OCI-LY1 (cell line): ENCODE measurements at regions not wholly inside any gene's neighbourhood (a gene's known extent, or its start where the extent isn't known, plus 50 kb on each side); places are given as distances from the start of the nearest gene placed in this dataset.

Experiments used
- EZH2 ChIP-seq: fragments of 200-600 bp; sonication (generic), shearing (Covaris generic); IDR thresholded peaks from 2 replicates; pipeline ENCODE4 v1.8.0; 2017; ENCODE audit warnings: borderline replicate concordance, mixed run types, mild to moderate bottlenecking, antibody characterized with exemption, low read length, moderate library complexity, mixed read lengths
- TF ChIP-seq, protein P1 (sequence below): fragments of 200-600 bp; sonication (generic), shearing (Covaris generic); IDR thresholded peaks from 2 replicates; pipeline ENCODE4 v1.5.1; 2017; ENCODE audit warnings: mild to moderate bottlenecking, antibody characterized with exemption, low read length, moderate library complexity, mixed read lengths

DNA sequence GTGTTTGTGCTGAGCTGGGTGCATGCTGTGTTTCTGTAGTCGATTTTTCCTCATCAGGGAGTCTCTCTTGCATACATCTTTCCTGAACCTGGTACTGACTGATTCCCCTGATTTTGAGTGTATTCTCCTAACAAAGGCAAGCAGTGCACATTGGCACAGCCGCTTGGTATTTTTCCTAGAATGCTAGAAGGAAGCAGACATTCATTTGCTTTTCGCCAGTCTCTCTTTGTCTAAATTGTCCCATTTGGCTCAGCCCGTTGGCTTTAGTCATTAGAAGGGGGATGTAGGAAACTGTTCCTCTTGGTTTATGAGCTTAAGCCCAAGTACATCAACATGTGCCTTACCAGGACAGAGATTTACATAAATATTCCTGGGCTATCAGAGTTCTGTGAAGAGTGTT lies 266.1 kb upstream of the TMTC4 start:
- TF ChIP-seq, protein P1, sequence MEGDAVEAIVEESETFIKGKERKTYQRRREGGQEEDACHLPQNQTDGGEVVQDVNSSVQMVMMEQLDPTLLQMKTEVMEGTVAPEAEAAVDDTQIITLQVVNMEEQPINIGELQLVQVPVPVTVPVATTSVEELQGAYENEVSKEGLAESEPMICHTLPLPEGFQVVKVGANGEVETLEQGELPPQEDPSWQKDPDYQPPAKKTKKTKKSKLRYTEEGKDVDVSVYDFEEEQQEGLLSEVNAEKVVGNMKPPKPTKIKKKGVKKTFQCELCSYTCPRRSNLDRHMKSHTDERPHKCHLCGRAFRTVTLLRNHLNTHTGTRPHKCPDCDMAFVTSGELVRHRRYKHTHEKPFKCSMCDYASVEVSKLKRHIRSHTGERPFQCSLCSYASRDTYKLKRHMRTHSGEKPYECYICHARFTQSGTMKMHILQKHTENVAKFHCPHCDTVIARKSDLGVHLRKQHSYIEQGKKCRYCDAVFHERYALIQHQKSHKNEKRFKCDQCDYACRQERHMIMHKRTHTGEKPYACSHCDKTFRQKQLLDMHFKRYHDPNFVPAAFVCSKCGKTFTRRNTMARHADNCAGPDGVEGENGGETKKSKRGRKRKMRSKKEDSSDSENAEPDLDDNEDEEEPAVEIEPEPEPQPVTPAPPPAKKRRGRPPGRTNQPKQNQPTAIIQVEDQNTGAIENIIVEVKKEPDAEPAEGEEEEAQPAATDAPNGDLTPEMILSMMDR = no peak
- TF ChIP-seq EZH2 = no peak
